NCI-H226 (cell line): ENCODE measurements at regions not wholly inside any gene's neighbourhood (a gene's known extent, or its start where the extent isn't known, plus 50 kb on each side); places are given as distances from the start of the nearest gene placed in this dataset.

ENCODE experiments used
- DNase-seq: peaks from one replicate; pipeline ENCODE4 v3.0.0-alpha.2; 2015

- no peak for DNase-seq
These were observed 448.0 kb upstream of the SPRED2 start for GRCh38 chr2:65880436-65880835.

- DNase-seq: no peak
These were observed 445.6 kb upstream of the SPRED2 start for GRCh38 chr2:65878011-65878340.

DNA sequence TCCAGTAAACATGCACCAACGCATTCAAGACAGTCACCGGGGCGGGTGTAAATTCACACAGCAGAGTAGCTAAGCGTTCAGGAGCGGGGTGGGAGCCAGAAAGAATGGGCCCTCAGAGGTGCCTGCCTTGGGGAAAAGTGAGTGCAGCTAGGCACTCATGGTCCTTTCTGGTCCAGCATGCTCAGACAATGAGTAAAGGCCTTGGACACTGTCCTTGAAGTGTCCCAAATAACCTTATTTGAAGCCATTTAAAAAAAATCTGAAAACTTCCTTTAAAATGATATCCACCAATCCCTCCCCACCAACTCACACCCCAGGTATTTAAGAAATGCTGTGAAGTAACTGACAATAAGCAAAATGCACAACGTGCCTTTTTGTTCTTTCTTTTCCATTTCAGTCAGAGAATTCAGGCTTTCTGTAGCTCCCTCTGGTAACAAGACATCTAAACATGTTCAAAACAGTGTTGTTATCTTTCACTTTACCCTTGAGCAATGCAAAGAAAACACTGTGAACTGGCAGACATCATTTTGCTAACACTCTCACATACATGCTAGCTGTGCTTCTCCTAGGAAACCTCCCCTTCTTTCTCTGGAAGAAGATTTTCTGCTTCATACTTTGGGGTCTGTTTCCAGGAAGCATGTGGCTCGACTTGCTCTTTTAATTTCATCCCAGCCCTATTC, 445.1 kb upstream of the SPRED2 start:
- DNase-seq: no peak

DNA sequence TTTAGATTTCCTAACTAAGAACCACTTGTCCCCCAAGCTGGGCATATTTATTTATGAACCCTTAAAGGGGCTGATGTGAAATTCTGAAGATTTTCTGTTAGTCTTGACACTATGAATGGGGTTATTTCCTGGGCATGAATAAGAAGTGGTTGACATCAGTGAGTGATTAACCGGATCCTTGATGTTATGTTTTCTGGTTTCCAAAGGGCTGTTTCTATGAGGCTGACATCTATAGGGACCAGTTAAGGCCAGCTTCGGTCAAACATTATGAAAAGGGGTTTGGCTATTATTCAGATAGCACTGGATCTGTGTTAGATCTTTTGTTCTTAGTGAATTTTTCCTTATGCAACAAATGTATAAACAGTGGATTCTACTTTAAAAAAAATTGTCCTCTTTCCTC, 443.7 kb upstream of the SPRED2 start:
- DNase-seq: no peak

DNA sequence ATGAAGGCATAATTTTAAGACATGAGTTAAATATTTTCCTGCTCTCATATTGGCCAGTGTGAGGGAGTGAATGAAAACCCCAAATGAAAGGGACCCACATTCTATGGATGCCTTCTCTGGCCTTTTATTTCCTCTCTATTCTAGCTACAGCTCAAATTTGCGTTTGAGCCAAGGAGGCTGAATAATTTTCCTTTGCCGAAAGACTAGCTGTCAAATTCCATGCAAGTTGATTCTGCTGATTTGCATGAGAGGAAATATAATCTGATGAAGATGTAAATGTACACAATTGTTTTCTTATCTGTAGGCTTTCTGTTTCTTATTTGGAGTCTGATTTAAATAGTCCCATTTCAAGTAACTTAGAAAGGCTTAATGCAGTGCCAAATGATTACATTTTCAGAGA, 438.4 kb upstream of the SPRED2 start:
- DNase-seq: no peak

DNA sequence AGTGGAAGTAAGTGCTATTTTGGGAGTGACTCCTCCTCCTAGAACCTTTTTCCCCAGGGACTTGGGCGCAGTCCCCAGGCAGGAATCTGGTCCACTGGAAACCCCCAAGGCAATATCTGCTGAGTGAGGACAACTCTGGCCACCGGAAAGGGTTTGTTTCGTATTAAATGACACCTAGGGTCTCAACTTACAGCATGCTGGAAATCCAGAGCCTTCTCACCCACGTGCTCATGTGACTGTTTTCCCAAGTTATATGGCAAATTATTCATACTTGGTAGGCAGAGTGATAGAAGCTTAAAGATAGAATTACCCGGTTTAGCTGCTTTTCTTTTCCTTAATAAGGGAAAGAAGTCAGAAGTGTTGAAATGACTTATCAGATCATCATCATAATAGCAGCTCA, 436.9 kb upstream of the SPRED2 start:
- no peak for DNase-seq

DNA sequence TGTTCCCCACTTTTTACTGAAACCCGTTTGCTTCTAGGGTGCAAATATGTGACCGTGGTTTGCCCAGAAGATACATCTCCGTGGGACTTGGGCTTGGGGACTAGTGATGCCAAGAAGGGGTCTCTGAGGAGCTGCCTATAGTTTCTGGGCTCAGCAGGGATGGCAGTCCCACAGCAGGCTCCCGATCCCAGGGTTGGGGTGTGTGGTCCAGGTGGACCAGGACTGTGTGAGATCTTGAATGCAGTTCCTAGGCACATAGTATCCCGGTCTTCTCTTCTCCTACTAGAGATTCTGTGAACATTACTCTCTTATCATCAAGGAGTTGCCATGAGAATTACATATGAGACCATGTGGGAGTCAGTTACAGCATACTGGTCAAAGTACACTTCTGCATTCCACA, 435.8 kb upstream of the SPRED2 start:
- no peak for DNase-seq

DNA sequence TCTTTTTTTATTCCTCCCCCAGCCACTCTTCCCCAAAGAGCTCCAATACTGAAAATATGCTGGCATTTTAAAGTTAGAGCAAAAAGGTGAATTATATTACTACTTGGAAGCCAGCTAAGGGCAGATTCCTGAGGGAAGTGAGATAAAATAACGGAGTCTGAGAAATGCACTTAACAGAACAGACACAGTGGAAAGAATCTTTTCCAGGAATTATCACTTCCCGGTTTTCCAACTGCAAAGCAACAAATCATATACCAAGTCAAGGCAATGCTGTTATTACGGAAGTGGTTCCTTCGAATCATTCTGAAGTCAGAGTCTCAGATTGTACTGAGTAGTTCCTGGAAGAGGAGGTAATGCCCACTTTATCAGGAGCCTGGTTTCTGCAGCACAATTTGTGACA, 435.0 kb upstream of the SPRED2 start:
- DNase-seq: no peak

DNA sequence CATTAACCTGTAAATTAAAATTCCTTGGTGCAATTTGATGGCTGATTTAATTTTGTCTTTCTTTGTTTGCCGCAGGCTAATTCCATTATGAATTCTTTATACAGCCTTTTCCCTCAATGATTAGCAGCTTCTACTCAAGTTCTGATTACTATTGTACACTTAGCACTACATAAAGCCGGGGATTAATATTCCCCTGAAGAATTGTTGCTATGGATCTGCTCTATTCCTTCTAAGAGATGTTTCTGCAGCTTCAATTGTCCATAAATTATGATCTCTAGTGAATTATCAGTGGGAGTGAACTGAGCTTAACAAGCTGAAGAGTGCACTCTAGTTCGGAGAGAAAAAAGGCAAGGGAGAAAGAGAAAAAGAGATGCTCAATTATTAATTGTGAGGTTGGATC, 433.7 kb upstream of the SPRED2 start:
- no peak for DNase-seq

DNA sequence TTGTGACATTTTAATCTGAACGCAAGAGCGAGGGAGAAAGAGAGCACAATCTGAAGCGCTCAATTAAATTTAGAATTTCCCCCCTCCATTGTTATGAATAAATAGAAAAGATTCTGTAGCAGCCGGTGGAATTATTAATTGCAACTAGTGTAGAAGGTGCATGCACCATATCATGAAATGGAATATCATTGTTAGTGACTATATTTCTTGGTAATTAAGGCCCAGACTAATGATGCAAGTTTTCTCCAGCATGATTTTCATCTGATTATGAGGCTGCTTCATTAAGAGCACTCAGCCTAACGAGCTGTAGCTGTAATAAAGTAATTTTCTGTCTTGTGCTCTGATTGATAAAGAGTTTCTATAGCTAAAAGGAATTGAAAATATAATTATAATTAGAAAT, 432.2 kb upstream of the SPRED2 start:
- DNase-seq: no peak

GRCh38 chr2:65863713-65864112, 431.3 kb upstream of the SPRED2 start:
- DNase-seq: no peak

GRCh38 chr2:65856928-65857327, 424.5 kb upstream of the SPRED2 start:
- DNase-seq: no peak

DNA sequence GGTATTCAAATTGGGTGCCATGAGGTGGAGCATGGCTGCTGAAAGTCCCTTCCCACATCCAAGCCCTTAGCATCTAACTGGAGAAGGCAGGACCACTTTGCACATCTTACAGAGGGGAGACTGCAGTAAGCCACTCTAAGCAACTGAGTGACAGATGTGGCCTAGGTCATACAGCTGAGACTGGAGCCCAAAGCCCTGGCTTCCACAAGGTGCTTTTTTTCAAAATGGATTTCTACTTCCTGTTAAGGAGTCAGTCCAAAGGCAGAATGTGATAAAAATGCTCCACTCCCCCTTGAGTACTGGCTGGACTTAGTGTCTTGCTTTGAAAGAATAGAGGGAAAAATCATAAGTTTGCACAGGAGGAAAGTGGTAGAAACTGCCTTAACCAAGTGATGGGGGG, 424.0 kb upstream of the SPRED2 start:
- DNase-seq: no peak

- no peak for DNase-seq
These were observed 418.3 kb upstream of the SPRED2 start for GRCh38 chr2:65850695-65851094.

DNA sequence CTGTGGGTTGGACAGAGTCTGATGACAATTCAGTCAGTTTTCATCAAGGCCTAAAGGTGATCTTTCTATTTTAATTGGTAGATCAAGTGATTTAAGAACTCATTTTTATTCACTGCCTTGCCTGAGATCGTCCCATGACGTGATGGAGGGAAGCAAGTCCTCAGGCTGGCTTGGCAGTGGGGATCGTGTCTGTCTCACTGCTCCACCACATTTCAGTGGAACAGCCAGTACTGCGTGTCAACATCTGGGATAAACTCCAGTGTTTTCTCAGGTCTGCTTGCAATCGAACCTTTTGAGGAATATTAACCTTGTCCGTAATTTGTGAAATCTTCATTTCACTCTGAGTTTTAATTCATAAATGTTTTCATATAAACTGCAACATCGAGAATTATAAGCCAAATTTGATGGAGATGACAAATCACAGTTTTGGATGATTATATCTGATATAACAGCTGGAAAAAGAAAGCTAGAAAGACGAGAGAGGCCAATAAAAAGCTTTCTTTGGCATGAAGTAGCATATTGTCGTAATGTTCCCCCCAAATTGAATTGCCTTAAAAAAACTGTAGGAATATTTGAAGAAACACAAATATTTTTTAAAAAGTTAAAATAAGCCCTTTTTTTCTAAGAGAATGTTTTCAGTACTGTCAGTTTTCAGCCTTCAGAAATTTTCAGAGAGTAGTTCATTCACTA, 414.7 kb upstream of the SPRED2 start:
- no peak for DNase-seq

- no peak for DNase-seq
These were observed 413.2 kb upstream of the SPRED2 start for GRCh38 chr2:65845442-65846182.

GRCh38 chr2:65842104-65842503, 409.7 kb upstream of the SPRED2 start:
- no peak for DNase-seq

GRCh38 chr2:65835975-65836549, 403.7 kb upstream of the SPRED2 start:
- no peak for DNase-seq

GRCh38 chr2:65834771-65835475, 402.5 kb upstream of the SPRED2 start:
- no peak for DNase-seq

GRCh38 chr2:65834062-65834461, 401.7 kb upstream of the SPRED2 start:
- no peak for DNase-seq

GRCh38 chr2:65831509-65831908, 399.1 kb upstream of the SPRED2 start:
- DNase-seq: no peak

DNA sequence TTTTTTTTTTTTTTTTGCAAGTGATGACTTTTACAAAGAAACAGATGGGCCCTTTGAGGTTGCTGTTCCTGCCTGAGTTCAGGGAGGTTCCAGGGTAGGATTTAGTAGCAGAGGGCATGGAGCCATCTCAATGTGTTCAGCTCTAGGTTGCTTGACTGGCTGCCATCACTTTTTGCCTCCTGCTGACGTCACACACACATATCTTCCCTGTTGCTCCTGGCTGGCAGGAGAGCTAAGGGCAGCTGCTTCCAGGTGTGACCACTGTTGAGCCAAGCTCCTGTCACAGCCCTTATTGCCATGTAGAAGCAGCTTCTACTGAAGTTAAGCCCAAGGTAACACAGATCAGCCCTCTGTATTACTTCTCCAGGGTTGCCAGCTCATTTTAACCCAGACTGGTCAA, 394.2 kb upstream of the SPRED2 start:
- no peak for DNase-seq

GRCh38 chr2:65823511-65823910, 391.1 kb upstream of the SPRED2 start:
- no peak for DNase-seq
